T-helper 2 cell treated with Interferon-gamma antibody and Interleukin-4, amounts not matched to agents 5 μg/mL and 100 μg/mL, for 36 hours (primary cell): ENCODE measurements at regions not wholly inside any gene's neighbourhood (a gene's known extent, or its start where the extent isn't known, plus 50 kb on each side); places are given as distances from the start of the nearest gene placed in this dataset.

Experiments
- DNase-seq: peaks from one replicate; pipeline ENCODE4 v3.0.0; 2021; ENCODE audit warnings: low spot score
- H3K27ac Mint-ChIP-seq: one replicate; pipeline ENCODE4 v1.8.0; 2021; ENCODE audit warnings: mild to moderate bottlenecking, mixed read lengths
- H3K27me3 Mint-ChIP-seq: one replicate; pipeline ENCODE4 v1.8.0; 2021; ENCODE audit warnings: low read depth, mixed read lengths
- H3K36me3 Mint-ChIP-seq: one replicate; pipeline ENCODE4 v1.8.0; 2021; ENCODE audit warnings: low read depth, mixed read lengths
- H3K4me1 Mint-ChIP-seq: one replicate; pipeline ENCODE4 v1.8.0; 2021; ENCODE audit warnings: low read depth, mixed read lengths
- H3K4me3 Mint-ChIP-seq: one replicate; pipeline ENCODE4 v1.8.0; 2022; ENCODE audit warnings: mild to moderate bottlenecking, moderate library complexity, mixed read lengths
- H3K9me3 Mint-ChIP-seq: one replicate; pipeline ENCODE4 v1.8.0; 2021; ENCODE audit warnings: mixed read lengths

GRCh38 chr13:107475753-107476453 is 739.4 kb downstream of the LIG4 start:
- Mint-ChIP-seq H3K27me3 (no peaks in the 10 kb centered on the region), H3K4me1 (no peaks in the 10 kb centered on the region), H3K9me3 (peaks cover 21% of the 10 kb centered on the region), H3K36me3 (no peaks in the 10 kb centered on the region), H3K27ac (no peak overlapping the region), H3K4me3 (no peak overlapping the region)
- DNase-seq, result no peak

DNA sequence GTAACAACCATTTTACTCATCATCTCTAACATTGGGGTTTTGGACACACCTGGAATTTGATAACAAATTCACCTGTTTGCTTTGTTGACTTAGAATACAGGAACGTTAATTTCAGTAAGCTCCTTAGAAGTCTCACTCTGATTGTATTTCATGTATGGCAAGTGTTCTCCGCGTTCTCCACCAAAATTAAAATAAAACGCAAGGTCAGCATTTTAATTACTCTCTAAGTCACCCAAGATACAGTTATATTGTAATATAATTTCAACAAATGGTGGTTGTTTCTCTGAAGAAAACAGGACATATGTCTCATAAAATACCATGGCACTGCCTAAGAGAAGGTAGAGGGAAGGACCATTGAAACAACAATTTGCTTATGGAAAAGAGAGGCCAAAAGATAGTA is 742.1 kb downstream of the LIG4 start:
- H3K9me3 Mint-ChIP-seq, result peaks cover 21% of the 10 kb centered on the region

DNA sequence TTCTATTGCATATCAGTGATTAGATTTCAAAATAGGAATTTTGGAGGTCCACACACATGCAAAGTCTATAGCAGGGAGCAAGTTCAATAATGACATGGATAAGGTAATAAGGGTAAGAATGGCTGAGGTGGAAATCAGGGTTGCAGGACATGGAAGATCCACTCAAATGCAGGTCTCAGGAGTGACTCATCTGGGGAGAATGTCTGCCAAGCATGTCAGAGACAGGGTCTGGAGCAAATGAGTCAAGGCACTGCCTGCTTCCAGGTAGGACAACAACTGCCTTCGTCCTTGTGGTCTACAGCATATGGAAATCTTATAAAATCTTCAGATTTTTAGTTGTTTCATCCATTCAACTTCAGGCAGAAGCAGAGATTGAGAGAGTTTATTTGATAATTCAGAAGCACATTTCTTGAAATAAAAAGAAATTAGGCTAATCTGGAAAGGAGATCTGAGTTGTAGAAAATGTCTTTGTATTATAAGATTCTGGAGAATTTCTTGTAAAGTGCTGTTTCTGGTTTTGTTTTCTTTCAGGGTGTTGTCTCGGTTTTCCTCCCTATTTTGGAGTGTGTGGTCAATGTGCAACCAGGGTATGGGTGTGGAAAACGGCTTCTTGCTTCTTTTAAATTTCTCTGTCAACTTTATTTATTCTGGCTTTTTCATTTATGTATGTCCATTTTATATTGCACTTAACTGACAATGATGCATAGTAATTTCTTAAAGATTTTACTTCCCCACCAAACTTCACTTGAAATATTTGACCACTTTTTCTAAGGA is 748.8 kb downstream of the LIG4 start:
- no peak for DNase-seq
- Mint-ChIP-seq H3K9me3 (peaks cover 15% of the 10 kb centered on the region), H3K4me1 (no peaks in the 10 kb centered on the region), H3K4me3 (no peak overlapping the region), H3K27me3 (no peaks in the 10 kb centered on the region), H3K27ac (no peak overlapping the region), H3K36me3 (no peaks in the 10 kb centered on the region)

More for the DNA sequence above, 742.1 kb downstream of the LIG4 start:
- no peak overlapping the region for H3K4me3 Mint-ChIP-seq
- H3K27me3 Mint-ChIP-seq, result no peaks in the 10 kb centered on the region
- no peak overlapping the region for H3K27ac Mint-ChIP-seq
- DNase-seq, result no peak
- no peaks in the 10 kb centered on the region for H3K36me3 Mint-ChIP-seq
- no peaks in the 10 kb centered on the region for H3K4me1 Mint-ChIP-seq

GRCh38 chr13:107462501-107462900 is 752.8 kb downstream of the LIG4 start:
- peaks cover 10% of the 10 kb centered on the region for H3K9me3 Mint-ChIP-seq

GRCh38 chr13:107461751-107462150 is 753.6 kb downstream of the LIG4 start:
- H3K4me3 Mint-ChIP-seq, result no peak overlapping the region
- H3K27me3 Mint-ChIP-seq, result no peaks in the 10 kb centered on the region
- H3K36me3 Mint-ChIP-seq, result no peaks in the 10 kb centered on the region
- H3K27ac Mint-ChIP-seq, result no peak overlapping the region
- H3K9me3 Mint-ChIP-seq, result peaks cover 10% of the 10 kb centered on the region
- no peaks in the 10 kb centered on the region for H3K4me1 Mint-ChIP-seq
- no peak for DNase-seq

More at GRCh38 chr13:107462501-107462900, 752.8 kb downstream of the LIG4 start:
- Mint-ChIP-seq H3K4me3 (no peak overlapping the region), H3K4me1 (no peaks in the 10 kb centered on the region), H3K36me3 (no peaks in the 10 kb centered on the region), H3K27ac (no peak overlapping the region), H3K27me3 (no peaks in the 10 kb centered on the region)
- DNase-seq, result no peak

- H3K36me3 Mint-ChIP-seq, result no peaks in the 10 kb centered on the region
- H3K9me3 Mint-ChIP-seq, result peaks cover 1% of the 10 kb centered on the region
- no peaks in the 10 kb centered on the region for H3K27me3 Mint-ChIP-seq
- no peak overlapping the region for H3K4me3 Mint-ChIP-seq
- no peak overlapping the region for H3K27ac Mint-ChIP-seq
- H3K4me1 Mint-ChIP-seq, result no peaks in the 10 kb centered on the region
- DNase-seq, result no peak
Observed at GRCh38 chr13:107459430-107459829, 755.9 kb downstream of the LIG4 start.

DNA sequence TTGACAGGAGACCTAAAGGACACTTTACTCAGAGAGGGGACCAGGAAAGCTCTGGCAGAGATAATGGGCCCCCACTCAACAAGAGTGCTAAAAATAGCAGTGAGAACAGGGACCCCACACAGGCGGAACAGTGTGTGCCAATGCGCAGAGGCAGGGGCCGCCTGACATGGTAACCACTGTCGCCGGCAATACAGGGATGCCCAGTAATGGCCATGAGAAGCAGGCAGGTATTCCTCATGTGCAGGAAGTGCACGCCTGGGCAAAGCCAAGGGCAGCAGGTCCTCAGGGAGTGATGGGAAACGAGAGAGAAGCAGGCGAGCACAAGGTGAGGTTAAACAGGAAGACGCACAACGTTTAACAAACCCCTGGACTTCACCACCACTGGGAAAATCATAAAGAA is 757.1 kb downstream of the LIG4 start:
- no peak for DNase-seq
- Mint-ChIP-seq H3K4me1 (no peaks in the 10 kb centered on the region), H3K36me3 (no peaks in the 10 kb centered on the region), H3K27me3 (no peaks in the 10 kb centered on the region), H3K27ac (no peak overlapping the region), H3K4me3 (no peak overlapping the region), H3K9me3 (peaks cover 10% of the 10 kb centered on the region)

- Mint-ChIP-seq H3K9me3 (peaks cover 13% of the 10 kb centered on the region), H3K4me3 (no peak overlapping the region), H3K4me1 (no peaks in the 10 kb centered on the region), H3K36me3 (no peaks in the 10 kb centered on the region), H3K27ac (no peak overlapping the region), H3K27me3 (no peaks in the 10 kb centered on the region)
- DNase-seq, result no peak
Observed at GRCh38 chr13:107457686-107458085, 757.6 kb downstream of the LIG4 start.

GRCh38 chr13:107456431-107456830 is 758.9 kb downstream of the LIG4 start:
- H3K4me1 Mint-ChIP-seq, result no peaks in the 10 kb centered on the region
- H3K27ac Mint-ChIP-seq, result no peak overlapping the region
- H3K27me3 Mint-ChIP-seq, result no peaks in the 10 kb centered on the region
- H3K36me3 Mint-ChIP-seq, result no peaks in the 10 kb centered on the region
- peaks cover 21% of the 10 kb centered on the region for H3K9me3 Mint-ChIP-seq
- H3K4me3 Mint-ChIP-seq, result no peak overlapping the region
- DNase-seq, result no peak

GRCh38 chr13:107452833-107453232 is 762.5 kb downstream of the LIG4 start:
- Mint-ChIP-seq H3K36me3 (no peaks in the 10 kb centered on the region), H3K9me3 (peaks cover 39% of the 10 kb centered on the region), H3K27me3 (no peaks in the 10 kb centered on the region), H3K4me3 (no peak overlapping the region), H3K4me1 (no peaks in the 10 kb centered on the region), H3K27ac (no peak overlapping the region)
- DNase-seq, result no peak

GRCh38 chr13:107450931-107451330 is 764.4 kb downstream of the LIG4 start:
- Mint-ChIP-seq H3K4me1 (no peaks in the 10 kb centered on the region), H3K27ac (no peak overlapping the region), H3K27me3 (no peaks in the 10 kb centered on the region), H3K4me3 (no peak overlapping the region), H3K36me3 (no peaks in the 10 kb centered on the region), H3K9me3 (peaks cover 40% of the 10 kb centered on the region)
- no peak for DNase-seq

GRCh38 chr13:107450431-107450830 is 764.9 kb downstream of the LIG4 start:
- Mint-ChIP-seq H3K4me1 (no peaks in the 10 kb centered on the region), H3K9me3 (peaks cover 40% of the 10 kb centered on the region), H3K27me3 (no peaks in the 10 kb centered on the region), H3K36me3 (no peaks in the 10 kb centered on the region), H3K27ac (no peak overlapping the region), H3K4me3 (no peak overlapping the region)
- no peak for DNase-seq

DNA sequence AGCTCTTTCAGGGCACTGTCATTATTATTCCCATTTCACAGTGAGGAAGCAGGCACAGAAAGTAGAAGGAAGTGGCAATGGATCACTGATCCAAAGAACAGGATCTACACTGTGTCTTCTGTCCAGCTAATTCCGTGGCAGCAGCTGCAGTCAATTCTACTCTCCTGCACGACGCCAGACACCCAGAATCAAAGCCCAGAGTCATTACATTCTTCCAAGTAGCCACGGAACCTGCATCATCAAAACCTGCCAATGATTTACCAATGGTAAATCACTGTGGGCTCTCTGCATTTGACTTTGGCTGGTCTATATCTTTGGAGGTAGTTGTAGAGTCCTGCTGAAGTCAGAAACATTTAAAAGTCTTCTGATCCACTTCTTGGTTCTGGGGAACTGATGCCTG is 767.7 kb downstream of the LIG4 start:
- Mint-ChIP-seq H3K36me3 (no peaks in the 10 kb centered on the region), H3K4me3 (no peak overlapping the region), H3K27me3 (no peaks in the 10 kb centered on the region), H3K27ac (no peak overlapping the region), H3K9me3 (peaks cover 27% of the 10 kb centered on the region), H3K4me1 (no peaks in the 10 kb centered on the region)
- DNase-seq, result no peak

GRCh38 chr13:107441279-107441678 is 774.1 kb downstream of the LIG4 start:
- Mint-ChIP-seq H3K27me3 (no peaks in the 10 kb centered on the region), H3K27ac (no peak overlapping the region), H3K4me1 (no peaks in the 10 kb centered on the region), H3K9me3 (peaks cover 12% of the 10 kb centered on the region), H3K4me3 (no peak overlapping the region), H3K36me3 (no peaks in the 10 kb centered on the region)
- no peak for DNase-seq
